GM23338 (cell line): ENCODE measurements at regions not wholly inside any gene's neighbourhood (a gene's known extent, or its start where the extent isn't known, plus 50 kb on each side); places are given as distances from the start of the nearest gene placed in this dataset.

Experiments
- ATAC-seq: fragments of 200-7000 bp; cut with Tn5 transposase; 3 replicates; pipeline ENCODE4 v1.9.1; 2020
- DNase-seq: peaks from one replicate; pipeline ENCODE4 v3.0.0-alpha.2; 2015; ENCODE audit warnings: low spot score
- H2AFZ ChIP-seq: fragments of 200-600 bp; sonication (generic); 2 replicates; pipeline ENCODE4 v1.8.0; 2016; ENCODE audit warnings: antibody characterized with exemption, mild to moderate bottlenecking, moderate library complexity
- H3F3A ChIP-seq: fragments of 200-600 bp; sonication (generic); replicated peaks from 2 replicates; pipeline ENCODE4 v1.8.0; 2017; ENCODE audit warnings: antibody characterized with exemption, mixed run types, low read depth
- H3K27ac ChIP-seq: fragments of 200-600 bp; sonication (generic); 2 replicates; pipeline ENCODE4 v1.6.1; 2016; ENCODE audit warnings: low read depth
- H3K27me3 ChIP-seq: fragments of 200-600 bp; sonication (generic); 2 replicates; pipeline ENCODE4 v1.8.0; 2016; ENCODE audit warnings: mild to moderate bottlenecking, mixed run types, moderate library complexity; ENCODE audit not compliant: insufficient read depth
- H3K36me3 ChIP-seq: fragments of 200-600 bp; sonication (generic); 2 replicates; pipeline ENCODE4 v1.8.0; 2016; ENCODE audit warnings: mild to moderate bottlenecking; ENCODE audit not compliant: insufficient read depth
- H3K4me1 ChIP-seq: fragments of 200-600 bp; sonication (generic); 2 replicates; pipeline ENCODE4 v1.8.0; 2016; ENCODE audit warnings: mild to moderate bottlenecking, moderate library complexity; ENCODE audit not compliant: insufficient read depth
- H3K4me2 ChIP-seq: fragments of 200-600 bp; sonication (generic); 2 replicates; pipeline ENCODE4 v1.7.1; 2017; ENCODE audit warnings: mixed run types
- H3K4me3 ChIP-seq: fragments of 200-600 bp; sonication (generic); 2 replicates; pipeline ENCODE4 v1.6.1; 2016; ENCODE audit warnings: mixed run types
- H3K79me2 ChIP-seq: fragments of 200-600 bp; sonication (generic); replicated peaks from 2 replicates; pipeline ENCODE4 v1.8.0; 2017; ENCODE audit warnings: mild to moderate bottlenecking; ENCODE audit not compliant: insufficient read depth
- H3K9me2 ChIP-seq: fragments of 200-600 bp; sonication (generic); 2 replicates; pipeline ENCODE4 v1.8.0; 2017; ENCODE audit not compliant: insufficient read depth
- H4K20me1 ChIP-seq: fragments of 200-600 bp; sonication (generic); replicated peaks from 2 replicates; pipeline ENCODE4 v1.8.0; 2017; ENCODE audit warnings: mild to moderate bottlenecking; ENCODE audit not compliant: insufficient read depth
- H3K27ac Mint-ChIP-seq: 2 replicates; pipeline ENCODE4 v1.8.0; 2020; ENCODE audit warnings: inconsistent platforms, mild to moderate bottlenecking, moderate library complexity, mixed read lengths
- H3K27me3 Mint-ChIP-seq: 3 replicates; pipeline ENCODE4 v1.8.0; 2022; ENCODE audit warnings: low read depth, mild to moderate bottlenecking, moderate library complexity, mixed read lengths, inconsistent platforms; ENCODE audit not compliant: insufficient read depth, poor library complexity
- H3K36me3 Mint-ChIP-seq: 3 replicates; pipeline ENCODE4 v1.8.0; 2021; ENCODE audit warnings: low read depth, mild to moderate bottlenecking, inconsistent platforms, moderate library complexity, mixed read lengths
- H3K4me1 Mint-ChIP-seq: 3 replicates; pipeline ENCODE4 v1.8.0; 2020; ENCODE audit warnings: mild to moderate bottlenecking, inconsistent platforms, mixed read lengths
- H3K4me3 Mint-ChIP-seq: 3 replicates; pipeline ENCODE4 v1.8.0; 2021; ENCODE audit warnings: moderate library complexity, mild to moderate bottlenecking, inconsistent platforms, mixed read lengths
- H3K9me3 Mint-ChIP-seq: 3 replicates; pipeline ENCODE4 v1.8.0; 2020; ENCODE audit warnings: moderate library complexity, mild to moderate bottlenecking, inconsistent platforms, mixed read lengths
- CREB1 ChIP-seq: fragments of 250-450 bp; sonication (Bioruptor Pico); IDR thresholded peaks from 2 replicates; pipeline ENCODE4 v1.5.0; 2020; ENCODE audit warnings: low read depth, mild to moderate bottlenecking, moderate library complexity
- CTCF ChIP-seq, 2 experiments: fragments of 200-600 bp in 1 of 2; sonication (generic) in 1 of 2; conservative IDR thresholded peaks; 2 replicates each; pipeline versions ENCODE4 v1.5.1 to v1.6.1; 2016 to 2017; ENCODE audit warnings: antibody characterized with exemption in 2 of 2, low read depth in 2 of 2, mild to moderate bottlenecking in 2 of 2, moderate library complexity in 1 of 2
- ETS1 ChIP-seq: IDR thresholded peaks from 2 replicates; pipeline ENCODE4 v1.6.1; 2016; ENCODE audit warnings: antibody characterized with exemption
- EZH2 ChIP-seq: fragments of 200-600 bp; sonication (generic); IDR thresholded peaks from one replicate; pipeline ENCODE4 v1.8.0; 2017; ENCODE audit warnings: antibody characterized with exemption, mild to moderate bottlenecking, low read depth; ENCODE audit not compliant: unreplicated experiment
- EZH2phosphoT487 ChIP-seq: fragments of 200-600 bp; sonication (generic); IDR thresholded peaks from one replicate; pipeline ENCODE4 v1.8.1; 2018; ENCODE audit warnings: antibody characterized with exemption; ENCODE audit not compliant: unreplicated experiment
- JUNB ChIP-seq: IDR thresholded peaks from one replicate; pipeline ENCODE4 v1.6.1; 2016; ENCODE audit warnings: antibody characterized with exemption; ENCODE audit not compliant: unreplicated experiment
- NANOG ChIP-seq: IDR thresholded peaks from 2 replicates; pipeline ENCODE4 v1.6.1; 2016; ENCODE audit warnings: antibody characterized with exemption, borderline replicate concordance
- POLR2AphosphoS5 ChIP-seq: IDR thresholded peaks from 2 replicates; pipeline ENCODE4 v1.6.1; 2016; ENCODE audit warnings: antibody characterized with exemption, low read depth
- REST ChIP-seq: IDR thresholded peaks from one replicate; pipeline ENCODE4 v1.6.1; 2018; ENCODE audit warnings: antibody characterized with exemption; ENCODE audit not compliant: unreplicated experiment
- STAT1 ChIP-seq: IDR thresholded peaks from one replicate; pipeline ENCODE4 v1.6.1; 2016; ENCODE audit warnings: antibody characterized with exemption; ENCODE audit not compliant: unreplicated experiment
- ZNF114 ChIP-seq: fragments of 250-450 bp; sonication (Bioruptor Pico); IDR thresholded peaks from 2 replicates; pipeline ENCODE4 v1.5.0; 2020; ENCODE audit warnings: mild to moderate bottlenecking, moderate library complexity
- ZNF331 ChIP-seq: fragments of 250-450 bp; sonication (Bioruptor Pico); IDR thresholded peaks from 2 replicates; pipeline ENCODE4 v1.5.0; 2020; ENCODE audit warnings: low read depth, mild to moderate bottlenecking, moderate library complexity
- ZNF462 ChIP-seq: fragments of 250-450 bp; sonication (Bioruptor Pico); IDR thresholded peaks from 2 replicates; pipeline ENCODE4 v1.5.0; 2020; ENCODE audit warnings: mild to moderate bottlenecking, moderate library complexity

GRCh38 chr17:77861981-77862645 is 96.4 kb upstream of the TNRC6C start:
- H3F3A ChIP-seq = no peaks in the 10 kb centered on the region
- no peaks in the 10 kb centered on the region for H3K79me2 ChIP-seq
- ATAC-seq = no peak
- DNase-seq = no peak
- H3K27me3 ChIP-seq = no peaks in the 10 kb centered on the region
- peaks cover 16% of the 10 kb centered on the region for H3K27me3 Mint-ChIP-seq
- H3K9me2 ChIP-seq = no peaks in the 10 kb centered on the region; the same call in 1 of the 2 replicates
- H3K4me2 ChIP-seq = no peak overlapping the region
- H3K4me1 ChIP-seq = no peaks in the 10 kb centered on the region
- H3K27ac ChIP-seq = no peak overlapping the region
- H3K4me3 Mint-ChIP-seq = no peak overlapping the region
- H3K36me3 ChIP-seq = no peaks in the 10 kb centered on the region
- no peaks in the 10 kb centered on the region for H4K20me1 ChIP-seq
- H2AFZ ChIP-seq = no peak overlapping the region
- no peak overlapping the region for H3K4me3 ChIP-seq
- no peak for TF ChIP-seq JUNB
- TF ChIP-seq REST = no peak
- TF ChIP-seq ZNF114 (CRISPR knock-in tag) = no peak
- no peak for TF ChIP-seq ZNF331 (CRISPR knock-in tag)
- no peak for TF ChIP-seq ZNF462 (CRISPR knock-in tag)
- TF ChIP-seq EZH2phosphoT487 = no peak
- TF ChIP-seq POLR2AphosphoS5 = no peak
- no peak for TF ChIP-seq STAT1
- no peak for TF ChIP-seq CREB1
- no peak for TF ChIP-seq CTCF (conservative IDR thresholded peaks at IDR 0.05; ENCODE audit: low read depth in 2 of 2)
- no peak for TF ChIP-seq EZH2
- TF ChIP-seq NANOG = no peak
- TF ChIP-seq ETS1 = no peak
- peaks cover 3% of the 10 kb centered on the region; the same call in 2 of the 3 replicates for H3K9me3 Mint-ChIP-seq
- H3K27ac Mint-ChIP-seq = no peak overlapping the region
- no peaks in the 10 kb centered on the region for H3K36me3 Mint-ChIP-seq
- peaks cover 7% of the 10 kb centered on the region for H3K4me1 Mint-ChIP-seq
